Activated CD8-positive, alpha-beta memory T cell treated with anti-CD3 and anti-CD28 coated beads for 1 hour (primary cell): ENCODE measurements at regions not wholly inside any gene's neighbourhood (a gene's known extent, or its start where the extent isn't known, plus 50 kb on each side); places are given as distances from the start of the nearest gene placed in this dataset.
"Not testable (repeated sequence)": the region's sequence is repeated elsewhere in the genome, so short reads cannot be mapped to it uniquely, and the experiment has no call there.

Experiments
- DNase-seq, 2 donors: peaks; one replicate each; pipeline ENCODE4 v3.0.0-alpha.2; 2020; ENCODE audit warnings: low read depth in 1 of 2; ENCODE audit errors: extremely low read depth in 1 of 2

DNA sequence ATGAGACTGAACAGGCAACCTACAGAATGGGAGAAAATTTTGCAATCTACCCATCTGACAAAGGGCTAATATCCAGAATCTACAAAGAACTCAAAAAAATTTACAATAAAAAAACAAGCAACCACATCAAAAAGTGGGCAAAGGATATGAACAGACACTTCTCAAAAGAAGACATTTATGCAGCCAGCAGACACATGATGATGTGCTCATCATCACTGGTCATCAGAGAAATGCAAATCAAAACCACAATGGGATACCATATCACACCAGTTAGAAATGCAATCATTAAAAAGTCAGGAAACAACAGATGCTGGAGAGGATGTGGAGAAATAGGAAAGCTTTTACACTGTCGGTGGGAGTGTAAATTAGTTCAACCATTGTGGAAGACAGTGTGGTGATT lies 51.7 kb upstream of the PAXBP1 start:
- DNase-seq = not testable (repeated sequence)

DNA sequence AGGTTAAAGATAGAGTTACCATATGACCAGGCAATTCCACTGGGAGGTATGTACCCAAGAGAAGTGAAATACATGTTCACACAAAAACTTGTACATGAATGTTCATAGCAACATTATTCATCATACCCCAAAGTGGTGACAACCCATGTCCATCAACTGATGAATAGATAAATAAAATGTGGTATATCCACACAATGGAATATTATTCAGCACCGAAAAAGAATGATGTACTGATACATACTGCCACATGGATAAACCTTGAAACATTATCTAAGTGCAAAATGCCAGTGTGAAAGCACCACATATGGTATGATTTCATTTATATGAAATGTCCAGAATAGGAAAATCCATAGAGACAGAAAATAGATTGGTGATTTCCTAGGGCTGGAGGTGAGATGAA lies 53.4 kb upstream of the PAXBP1 start:
- DNase-seq = no peak

DNA sequence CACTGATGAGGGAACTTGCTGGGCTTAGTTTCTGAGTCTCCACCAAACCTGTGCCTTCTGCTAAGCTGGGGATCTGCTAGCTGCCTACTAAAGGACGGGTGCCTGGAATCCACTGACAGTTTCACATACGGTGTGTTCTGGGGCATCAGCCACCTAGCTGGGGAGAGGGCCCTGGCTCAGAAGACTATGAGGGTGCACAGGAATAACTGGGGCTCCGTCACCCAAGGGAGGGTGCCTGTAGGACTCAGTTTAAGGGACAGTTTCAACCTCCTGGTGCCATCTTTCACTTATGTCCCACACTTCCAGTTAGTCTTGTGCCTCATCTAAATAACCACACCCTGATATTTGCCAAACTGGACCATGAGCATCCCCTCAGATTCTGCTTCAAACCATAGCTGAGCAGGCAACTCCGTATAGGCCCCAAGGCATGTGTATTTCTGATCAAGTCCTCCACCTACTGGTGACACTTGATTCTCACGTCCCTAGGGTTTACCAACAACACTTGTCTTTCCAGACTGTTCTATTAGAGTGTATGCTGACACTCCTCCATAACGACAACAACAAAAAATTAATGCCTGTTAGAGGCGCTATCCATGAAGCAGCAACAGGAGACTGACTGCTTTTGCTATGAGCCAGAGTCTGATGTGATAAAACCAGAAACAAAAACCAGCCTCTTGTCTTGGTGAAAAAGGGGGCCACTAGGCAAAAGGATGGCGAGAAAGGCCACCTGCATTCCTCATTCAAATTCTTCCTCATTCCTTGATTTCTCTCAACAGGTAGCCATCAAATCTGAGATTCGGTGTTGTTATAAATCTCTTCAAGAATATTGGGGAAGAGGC lies 55.0 kb upstream of the PAXBP1 start:
- DNase-seq = no peak

DNA sequence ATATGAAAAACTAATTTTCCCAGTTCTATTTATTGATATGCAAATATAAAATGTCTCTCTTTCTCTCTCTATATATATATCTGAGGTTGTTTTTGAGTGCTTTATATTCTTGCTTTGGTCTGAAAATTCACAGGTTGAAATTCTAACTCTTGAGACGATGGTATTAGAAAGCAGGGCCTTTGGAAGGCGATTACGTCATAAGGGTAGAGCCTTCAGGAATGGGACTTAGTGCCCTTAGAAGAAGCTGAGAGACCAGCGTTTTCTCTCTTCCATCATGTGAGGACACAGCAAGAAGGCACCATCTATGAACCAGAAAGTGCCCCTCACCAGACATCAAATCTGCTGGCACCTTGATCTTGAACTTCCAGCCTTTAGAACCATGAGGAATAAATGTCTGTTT lies 57.4 kb upstream of the PAXBP1 start:
- DNase-seq = no peak

GRCh38 chr21:32829504-32829903 lies 57.9 kb upstream of the PAXBP1 start:
- no peak for DNase-seq

DNA sequence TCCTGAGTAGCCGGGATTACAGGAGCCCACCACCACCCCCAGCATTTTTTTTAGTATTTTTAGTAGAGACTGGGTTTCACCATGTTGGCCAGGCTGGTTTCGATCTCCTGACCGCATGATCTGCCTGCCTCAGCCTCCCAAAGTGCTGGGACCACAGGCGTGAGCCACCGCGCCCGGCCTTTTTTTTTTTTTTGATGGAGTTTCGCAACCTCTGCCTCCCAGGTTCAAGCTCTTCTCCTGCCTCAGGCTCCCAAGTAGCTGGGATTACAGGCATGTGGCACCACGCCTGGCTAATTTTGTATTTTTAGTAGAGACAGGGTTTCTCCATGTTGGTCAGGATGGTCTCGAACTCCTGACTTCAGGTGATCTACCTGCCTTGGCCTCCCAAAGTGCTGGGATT lies 60.2 kb upstream of the PAXBP1 start:
- not testable (repeated sequence) for DNase-seq

DNA sequence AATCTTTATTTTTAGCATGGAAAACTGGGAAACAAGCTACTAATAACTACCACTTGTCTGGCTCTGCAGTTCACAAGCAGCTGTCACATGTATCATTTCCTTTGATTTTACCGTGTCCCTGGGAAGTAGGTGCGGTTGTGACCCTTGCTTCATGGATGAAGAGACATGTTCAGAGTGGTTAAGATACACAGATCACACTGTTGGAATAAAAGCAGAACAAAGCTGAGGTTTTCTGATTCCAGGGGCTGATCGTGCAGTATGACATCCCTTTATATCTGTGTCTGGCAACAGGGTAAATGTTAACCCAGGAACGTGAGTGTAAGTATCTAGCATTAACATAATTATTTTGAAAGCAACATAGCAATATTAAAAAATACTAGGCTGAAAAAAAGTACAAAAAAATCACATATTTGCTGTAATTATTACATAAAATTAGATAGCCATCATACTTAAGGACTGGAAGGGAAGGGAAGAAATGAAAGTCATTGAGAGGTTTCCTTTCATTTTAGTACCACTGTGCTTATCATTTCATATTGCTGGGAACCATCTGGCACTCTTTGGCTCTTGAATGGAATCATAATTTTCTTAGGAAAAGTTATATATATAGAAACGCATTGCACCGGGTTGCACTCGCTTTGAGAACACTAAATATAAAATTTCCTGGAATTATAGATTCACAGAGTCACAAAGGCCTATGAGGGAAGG lies 62.8 kb upstream of the PAXBP1 start:
- DNase-seq = no peak

DNA sequence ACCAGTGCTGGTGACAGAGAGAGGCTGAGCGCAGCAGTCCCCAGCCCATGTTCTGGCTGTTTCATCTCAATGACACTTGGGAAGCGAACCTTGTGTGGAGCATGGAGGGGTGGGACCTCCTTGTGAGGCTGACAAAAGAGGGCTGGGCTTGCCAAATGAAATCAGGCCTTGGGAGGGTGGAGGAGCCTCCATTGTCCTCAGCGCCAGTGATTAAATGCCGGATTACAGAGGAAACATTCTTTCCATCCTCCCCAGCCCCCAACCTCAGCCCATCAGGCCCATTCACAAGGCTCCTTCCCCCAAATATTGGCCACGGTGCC lies 63.3 kb upstream of the PAXBP1 start:
- no peak for DNase-seq

DNA sequence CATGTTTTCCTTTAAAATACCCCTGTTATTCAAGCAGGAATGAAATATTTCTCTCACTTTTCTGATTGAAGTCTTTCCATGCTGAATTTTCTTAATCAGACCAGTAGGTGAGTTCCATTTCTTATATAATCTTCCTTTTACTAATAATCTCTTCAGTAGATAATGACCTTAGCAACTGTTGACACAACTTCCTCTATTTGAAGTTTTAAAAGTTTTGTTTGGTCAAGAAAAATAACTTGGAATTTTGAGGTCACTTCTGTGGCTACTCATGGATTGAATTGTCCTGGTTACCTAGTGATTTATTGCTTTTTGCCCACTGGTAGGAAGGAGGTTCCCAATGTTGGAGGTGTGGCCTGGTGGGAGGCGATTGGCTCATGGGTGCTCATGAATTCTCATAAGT lies 70.6 kb upstream of the PAXBP1 start:
- no peak for DNase-seq

- DNase-seq = no peak
Observed at GRCh38 chr21:32843561-32843960, 72.0 kb upstream of the PAXBP1 start.

DNA sequence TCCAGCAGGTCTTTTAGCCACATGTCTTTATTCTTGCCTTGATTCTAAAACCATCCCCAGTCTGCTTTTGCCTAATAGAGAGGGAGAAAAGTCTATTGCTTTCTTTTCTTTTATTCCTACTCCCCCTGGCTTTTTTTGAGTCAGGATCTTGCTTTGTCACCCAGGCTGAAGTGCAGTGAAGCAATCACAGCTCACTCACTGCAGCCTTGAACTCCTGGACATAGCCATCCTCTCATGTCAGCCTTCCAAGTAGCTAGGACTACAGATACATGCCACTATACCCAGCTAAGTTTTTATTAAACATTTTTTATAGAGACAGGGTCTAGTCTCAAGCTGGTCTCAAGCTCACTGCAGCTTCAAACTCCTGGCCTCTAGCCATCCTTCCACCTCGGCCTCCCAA lies 72.5 kb upstream of the PAXBP1 start:
- DNase-seq = no peak

DNA sequence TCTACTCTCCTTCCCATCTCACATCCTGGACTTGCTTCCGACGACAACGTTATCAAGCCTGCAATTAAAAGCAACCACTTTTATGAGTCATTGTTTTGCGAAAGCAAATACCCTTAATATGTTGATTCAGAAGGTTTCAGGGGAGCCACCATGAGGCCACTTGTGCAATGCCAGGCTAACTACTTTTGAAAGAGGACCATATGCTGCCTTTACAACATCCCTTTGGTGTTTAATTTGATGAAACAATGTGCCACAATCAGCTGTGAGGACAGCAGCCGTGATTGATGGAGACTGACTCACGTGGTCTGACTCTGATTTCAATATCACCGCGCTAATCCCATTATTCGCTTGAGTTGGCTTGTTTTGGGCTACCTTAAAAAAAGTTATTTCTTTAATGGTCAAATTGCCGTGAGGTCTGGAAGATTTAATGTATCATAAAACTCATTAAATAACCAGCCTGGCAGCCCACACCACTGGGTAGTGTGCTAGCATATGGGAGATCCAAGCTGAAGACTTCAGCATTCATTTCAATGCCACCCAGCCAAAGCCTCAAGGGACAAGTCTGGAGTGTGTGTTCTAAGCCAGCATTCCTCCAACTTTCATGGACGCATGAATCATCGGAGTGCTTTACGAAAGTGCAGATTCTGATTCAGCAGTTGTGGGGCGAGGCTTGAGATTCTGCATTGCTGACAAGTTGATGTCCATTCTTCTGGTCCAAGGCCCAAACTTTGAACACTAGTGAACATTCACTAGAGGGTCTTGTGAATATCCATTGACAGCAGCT lies 73.3 kb upstream of the PAXBP1 start:
- DNase-seq = no peak

- DNase-seq = no peak
Observed at GRCh38 chr21:32858628-32859027, 87.1 kb upstream of the PAXBP1 start.

DNA sequence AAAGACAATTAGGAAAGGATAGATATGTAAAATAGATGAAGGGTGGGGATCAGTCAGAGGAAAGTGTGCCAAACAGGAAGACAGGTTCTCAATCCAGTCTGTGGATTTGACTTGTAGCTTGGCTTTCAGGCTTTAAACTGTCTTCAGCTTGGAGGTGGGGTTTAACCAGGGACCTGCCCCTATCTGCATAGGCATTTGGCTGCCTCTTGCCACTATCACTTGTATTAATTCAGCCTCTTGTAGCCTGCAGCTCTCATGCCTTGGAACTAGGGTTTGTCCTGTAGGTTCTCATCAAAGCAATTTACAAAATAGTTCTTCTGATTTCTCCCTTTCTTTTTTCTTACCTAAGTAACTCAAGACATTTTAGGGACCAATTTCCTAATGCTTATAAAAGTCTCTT lies 88.8 kb upstream of the PAXBP1 start:
- no peak for DNase-seq

GRCh38 chr21:32861866-32862265 lies 90.3 kb upstream of the PAXBP1 start:
- no peak for DNase-seq

DNA sequence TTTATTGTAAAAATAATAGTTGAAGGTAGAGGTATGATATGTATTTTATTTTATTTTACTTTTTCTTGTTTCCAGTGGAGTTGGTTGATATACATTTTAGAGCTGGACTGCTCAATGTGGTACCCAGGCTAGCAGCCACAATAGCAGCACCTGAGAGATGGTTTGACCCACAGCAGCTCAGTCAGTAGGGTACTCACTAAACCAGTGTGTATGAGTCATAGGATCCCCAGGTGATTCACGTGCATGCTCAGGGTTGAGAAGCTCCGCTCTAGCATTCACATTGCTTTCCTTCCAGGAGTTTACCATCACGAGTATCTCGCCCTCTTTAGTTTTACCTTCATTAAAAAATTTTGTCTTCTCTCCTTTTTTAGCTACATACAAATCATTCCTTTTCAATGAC lies 96.0 kb upstream of the PAXBP1 start:
- no peak for DNase-seq

DNA sequence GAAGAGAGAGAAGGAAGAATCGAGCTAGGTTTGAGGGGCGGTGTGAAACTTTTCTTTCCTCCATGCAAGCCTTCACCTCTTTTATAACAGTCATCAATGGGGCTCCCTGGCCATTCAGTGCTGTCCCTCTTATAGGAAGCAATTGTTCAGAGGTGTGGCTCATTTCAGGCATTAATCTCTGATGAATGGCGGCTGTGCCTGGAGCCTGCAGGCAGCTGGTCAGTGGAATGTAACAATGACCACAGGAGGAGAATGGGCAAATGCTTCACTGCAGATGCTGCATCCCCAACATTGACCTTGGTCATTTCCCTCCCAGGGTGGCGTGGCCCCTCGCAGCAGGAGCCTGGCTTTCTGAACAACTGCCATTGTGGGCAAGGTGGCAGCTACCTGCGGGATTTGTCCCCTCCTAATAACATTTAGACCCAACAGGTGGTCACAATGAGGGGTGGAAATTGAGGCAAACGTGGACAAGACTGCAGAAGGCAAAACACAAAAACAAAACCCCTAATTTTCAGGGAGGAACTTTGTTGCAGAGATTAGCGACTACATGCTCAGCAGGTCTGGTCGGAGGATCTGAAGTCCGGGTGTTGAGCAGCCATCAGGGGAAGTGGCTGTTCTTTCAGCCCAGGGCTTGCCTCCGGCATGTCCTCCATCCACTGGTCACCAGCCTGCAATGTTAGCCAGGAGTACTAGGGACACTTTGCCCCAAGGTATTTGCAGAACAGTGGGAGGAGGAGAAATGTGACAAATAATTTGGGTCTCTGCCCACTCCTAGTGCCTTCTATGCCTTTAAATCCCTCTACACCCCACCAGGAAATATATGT lies 97.3 kb upstream of the PAXBP1 start:
- no peak for DNase-seq

GRCh38 chr21:32869459-32869858 lies 97.9 kb upstream of the PAXBP1 start:
- no peak for DNase-seq

- no peak for DNase-seq
Observed at GRCh38 chr21:32876426-32876825, 104.9 kb upstream of the PAXBP1 start.

DNA sequence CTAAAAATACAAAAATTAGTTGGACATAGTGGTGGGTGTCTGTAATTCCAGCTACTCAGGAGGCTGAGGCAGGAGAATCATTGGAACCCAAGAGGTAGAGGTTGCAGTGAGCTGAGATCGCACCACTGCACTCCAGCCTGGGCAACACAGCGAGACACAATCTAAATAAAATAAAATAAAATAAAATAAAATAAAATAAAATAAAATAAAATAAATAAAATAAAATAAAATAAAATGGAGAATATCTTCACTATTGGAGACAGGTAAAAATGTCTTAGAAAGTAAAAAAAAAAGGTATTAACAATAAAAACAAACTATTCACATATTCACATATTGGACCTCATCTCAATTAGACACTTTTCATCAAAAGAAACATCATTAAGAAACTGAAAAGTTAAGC lies 106.3 kb upstream of the PAXBP1 start:
- not testable (repeated sequence) for DNase-seq

GRCh38 chr21:32878661-32879060 lies 107.1 kb upstream of the PAXBP1 start:
- no peak for DNase-seq
